Ascending aorta (tissue), 2 donors: ENCODE measurements at regions not wholly inside any gene's neighbourhood (a gene's known extent, or its start where the extent isn't known, plus 50 kb on each side); places are given as distances from the start of the nearest gene placed in this dataset.

ENCODE experiments used
- DNase-seq, 2 donors: peaks; one replicate each; pipeline ENCODE4 v3.0.0-alpha.2; 2019; ENCODE audit warnings: low spot score in 2 of 2
- H3K27ac ChIP-seq, 2 donors: fragments of 200-600 bp; sonication (generic); one replicate each; pipeline ENCODE4 v1.5.1; 2016 to 2017; ENCODE audit warnings: mild to moderate bottlenecking in 1 of 2
- H3K27me3 ChIP-seq: fragments of 200-600 bp; sonication (generic); one replicate; pipeline ENCODE4 v1.5.1; 2017
- H3K36me3 ChIP-seq, 2 donors: fragments of 200-600 bp; sonication (generic); one replicate each; pipeline ENCODE4 v1.5.1; 2016
- H3K4me1 ChIP-seq, 2 donors: fragments of 200-600 bp; sonication (generic); one replicate each; pipeline ENCODE4 v1.5.1; 2016 to 2017; ENCODE audit warnings: mild to moderate bottlenecking in 1 of 2
- H3K4me3 ChIP-seq, 2 donors: fragments of 200-600 bp; sonication (generic); one replicate each; pipeline ENCODE4 v1.5.1; 2016 to 2017; ENCODE audit warnings: mild to moderate bottlenecking in 1 of 2
- H3K9me3 ChIP-seq, 2 donors: fragments of 200-600 bp; sonication (generic); one replicate each; pipeline ENCODE4 v1.5.1; 2016
- intact Hi-C: fragments of 100-400 bp; cut with DNase I; formaldehyde crosslinking; loops from one replicate; pipeline ENCODE4 v1.15.1; 2023
- TF ChIP-seq, protein P1 (sequence below), 3 experiments: fragments of 200-600 bp in 2 of 3; fragments of 450-650 bp in 1 of 3; sonication (generic) in 2 of 3; IDR thresholded peaks; one replicate each; pipeline ENCODE4 v1.5.1; 2016 to 2019; ENCODE audit warnings: antibody characterized with exemption in 3 of 3, mild to moderate bottlenecking in 1 of 3, moderate library complexity in 1 of 3

DNA sequence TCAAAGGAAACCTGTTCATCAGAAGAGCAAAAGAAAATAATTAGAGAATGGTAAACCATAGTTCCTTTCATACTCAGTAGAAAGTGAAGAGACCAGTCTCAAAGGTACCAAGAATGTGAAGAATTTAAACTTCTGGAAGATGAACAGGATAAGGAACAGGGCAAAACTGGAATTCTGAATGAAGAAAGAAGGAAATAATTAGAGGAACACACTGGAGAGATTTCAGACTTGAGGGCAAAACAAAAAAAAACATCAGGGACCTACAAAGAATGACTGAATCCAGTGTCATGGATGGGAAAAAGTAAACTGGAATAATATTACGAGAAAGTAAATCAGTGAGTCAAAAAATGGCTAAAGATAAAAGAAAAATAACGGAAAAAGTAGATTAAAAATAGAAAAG, 245.6 kb upstream of the NEIL3 start:
- no peaks in the 10 kb centered on the region for H3K4me1 ChIP-seq
- intact Hi-C loops: no loop called here
- no peaks in the 10 kb centered on the region for H3K9me3 ChIP-seq
- no peak overlapping the region for H3K4me3 ChIP-seq
- no peaks in the 10 kb centered on the region for H3K27me3 ChIP-seq
- DNase-seq: no peak
- no peak overlapping the region for H3K27ac ChIP-seq
- TF ChIP-seq, protein P1, sequence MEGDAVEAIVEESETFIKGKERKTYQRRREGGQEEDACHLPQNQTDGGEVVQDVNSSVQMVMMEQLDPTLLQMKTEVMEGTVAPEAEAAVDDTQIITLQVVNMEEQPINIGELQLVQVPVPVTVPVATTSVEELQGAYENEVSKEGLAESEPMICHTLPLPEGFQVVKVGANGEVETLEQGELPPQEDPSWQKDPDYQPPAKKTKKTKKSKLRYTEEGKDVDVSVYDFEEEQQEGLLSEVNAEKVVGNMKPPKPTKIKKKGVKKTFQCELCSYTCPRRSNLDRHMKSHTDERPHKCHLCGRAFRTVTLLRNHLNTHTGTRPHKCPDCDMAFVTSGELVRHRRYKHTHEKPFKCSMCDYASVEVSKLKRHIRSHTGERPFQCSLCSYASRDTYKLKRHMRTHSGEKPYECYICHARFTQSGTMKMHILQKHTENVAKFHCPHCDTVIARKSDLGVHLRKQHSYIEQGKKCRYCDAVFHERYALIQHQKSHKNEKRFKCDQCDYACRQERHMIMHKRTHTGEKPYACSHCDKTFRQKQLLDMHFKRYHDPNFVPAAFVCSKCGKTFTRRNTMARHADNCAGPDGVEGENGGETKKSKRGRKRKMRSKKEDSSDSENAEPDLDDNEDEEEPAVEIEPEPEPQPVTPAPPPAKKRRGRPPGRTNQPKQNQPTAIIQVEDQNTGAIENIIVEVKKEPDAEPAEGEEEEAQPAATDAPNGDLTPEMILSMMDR (IDR thresholded peaks at IDR 0.05): no peak
- H3K36me3 ChIP-seq: no peaks in the 10 kb centered on the region

DNA sequence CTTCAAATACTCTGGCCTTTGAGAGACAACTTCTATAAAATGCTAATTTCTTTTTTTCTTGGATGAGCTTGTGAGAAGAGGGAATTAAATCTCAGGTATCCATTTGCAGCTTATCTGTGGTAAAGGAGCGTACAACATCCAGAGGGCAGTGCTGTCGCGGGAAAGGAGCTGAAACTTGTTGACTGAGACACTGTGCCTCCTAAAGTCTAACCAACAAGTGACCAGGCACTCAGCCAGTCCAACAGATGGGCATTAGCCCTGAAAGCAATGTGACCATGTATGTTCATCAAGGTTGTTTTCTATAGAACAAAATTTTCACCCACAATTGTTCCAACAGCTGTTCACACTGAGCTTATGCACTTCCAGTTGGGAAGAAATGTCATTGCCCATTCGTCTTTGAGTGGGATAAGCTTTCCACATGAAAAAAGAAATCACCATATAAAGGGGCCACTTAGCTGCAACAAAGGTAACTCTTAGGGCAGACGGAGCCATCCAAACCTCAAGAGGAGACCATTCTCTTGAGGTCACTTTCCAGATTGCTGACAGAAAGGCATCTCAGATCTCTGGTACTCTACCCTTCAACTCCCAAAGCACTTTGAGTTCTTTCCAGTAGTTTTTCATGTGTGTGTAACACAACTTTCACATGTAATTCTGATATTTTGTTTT, 244.8 kb upstream of the NEIL3 start:
- DNase-seq: no peak
- intact Hi-C loops: no loop called here
- Histone ChIP-seq H3K27me3 (no peaks in the 10 kb centered on the region), H3K36me3 (no peaks in the 10 kb centered on the region), H3K4me3 (no peak overlapping the region), H3K27ac (no peak overlapping the region), H3K4me1 (no peaks in the 10 kb centered on the region), H3K9me3 (no peaks in the 10 kb centered on the region)
- TF ChIP-seq, protein P1 (IDR thresholded peaks at IDR 0.05): no peak

DNA sequence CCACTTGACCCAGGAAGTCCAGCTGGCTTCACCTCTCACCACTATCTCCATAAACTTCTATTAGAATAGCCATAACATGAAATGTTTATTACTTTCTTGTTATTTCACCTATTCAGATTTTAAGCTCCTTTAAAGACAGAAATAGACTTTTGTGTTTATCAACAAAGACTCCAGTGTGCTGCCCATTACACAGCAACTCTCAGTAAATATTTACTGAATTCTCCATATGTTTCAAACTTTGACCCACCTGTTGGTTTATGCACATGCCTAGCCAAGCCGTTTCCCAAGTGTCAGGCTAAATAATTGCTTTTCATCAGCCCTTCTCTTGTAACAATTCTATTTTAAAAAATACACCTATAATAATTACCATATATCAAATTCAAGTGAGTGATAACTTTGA, 242.9 kb upstream of the NEIL3 start:
- intact Hi-C loops: no loop called here
- DNase-seq: no peak
- H3K4me1 ChIP-seq: no peaks in the 10 kb centered on the region
- H3K27ac ChIP-seq: no peak overlapping the region
- H3K4me3 ChIP-seq: no peak overlapping the region
- no peaks in the 10 kb centered on the region for H3K36me3 ChIP-seq
- TF ChIP-seq, protein P1 (IDR thresholded peaks at IDR 0.05): no peak
- no peaks in the 10 kb centered on the region for H3K9me3 ChIP-seq
- H3K27me3 ChIP-seq: no peaks in the 10 kb centered on the region

DNA sequence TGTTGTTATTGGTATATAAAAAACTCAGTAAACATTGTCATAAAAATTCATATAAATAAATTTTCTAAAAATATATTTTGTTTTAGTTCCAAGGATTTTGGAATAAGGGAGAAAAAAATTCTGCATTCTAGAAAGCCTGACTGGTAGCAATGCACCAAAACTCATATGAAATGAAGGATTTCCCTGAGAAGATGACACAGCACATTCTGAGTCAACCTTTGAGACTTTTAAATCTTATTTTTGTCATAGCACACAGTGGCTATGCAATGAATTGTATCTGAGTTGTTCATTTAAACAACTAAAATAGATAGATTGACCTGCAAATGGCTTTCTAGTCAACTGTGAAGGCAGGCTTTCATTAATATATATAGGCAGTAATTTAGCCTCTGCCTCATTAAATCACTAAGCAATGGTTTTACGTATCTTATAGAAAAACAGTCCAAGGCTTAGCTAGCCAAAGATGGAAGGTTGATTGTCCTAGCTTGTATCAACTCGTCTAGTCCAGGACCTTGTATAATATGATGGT, 239.1 kb upstream of the NEIL3 start:
- Histone ChIP-seq H3K4me1 (no peaks in the 10 kb centered on the region), H3K9me3 (no peaks in the 10 kb centered on the region), H3K36me3 (no peaks in the 10 kb centered on the region), H3K27me3 (no peaks in the 10 kb centered on the region), H3K27ac (no peak overlapping the region), H3K4me3 (no peak overlapping the region)
- no peak for DNase-seq
- TF ChIP-seq, protein P1 (IDR thresholded peaks at IDR 0.05): no peak
- intact Hi-C loops: no loop called here

DNA sequence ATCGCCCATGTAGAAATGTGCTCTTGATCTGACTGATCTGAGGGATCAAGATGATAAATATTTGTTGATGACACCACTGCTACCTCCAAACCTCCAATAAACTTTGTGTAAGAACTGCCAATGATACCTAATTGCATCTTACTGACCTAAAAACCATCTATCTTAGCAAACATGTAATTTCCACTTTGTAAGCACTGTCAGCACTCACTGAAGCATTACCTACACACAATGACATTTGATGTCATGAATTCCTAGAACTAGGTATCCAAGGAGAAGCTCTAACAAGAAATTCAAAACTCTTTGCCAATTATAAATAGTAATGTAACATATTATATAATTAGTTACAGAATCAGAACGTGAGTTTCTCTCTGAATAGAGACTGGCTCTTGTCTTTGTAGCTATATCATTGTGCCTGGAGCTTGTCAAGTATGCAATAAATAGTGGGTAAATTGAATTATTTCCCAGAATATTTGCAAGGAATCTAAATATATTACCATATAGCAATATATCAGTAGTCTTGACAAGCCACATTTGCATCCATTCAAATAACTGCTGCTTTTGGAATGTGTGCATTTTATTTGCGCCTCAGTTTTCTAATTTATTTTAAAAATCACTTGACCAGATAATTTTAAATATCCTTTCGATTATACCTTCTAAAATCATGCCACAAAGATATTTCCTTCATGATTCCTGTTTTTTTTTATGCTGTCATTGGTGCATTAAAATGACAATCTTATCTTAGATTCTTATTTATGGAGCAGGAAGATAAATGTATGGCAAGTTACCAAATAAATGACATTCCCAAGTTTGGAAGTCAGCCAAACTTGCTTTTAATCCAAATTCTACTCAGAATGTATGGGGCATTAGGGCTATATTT, 232.3 kb upstream of the NEIL3 start:
- Histone ChIP-seq H3K36me3 (no peaks in the 10 kb centered on the region), H3K4me1 (no peaks in the 10 kb centered on the region), H3K27ac (no peak overlapping the region), H3K9me3 (no peaks in the 10 kb centered on the region), H3K27me3 (no peaks in the 10 kb centered on the region), H3K4me3 (no peak overlapping the region)
- DNase-seq: no peak
- intact Hi-C loops: no loop called here
- TF ChIP-seq, protein P1 (IDR thresholded peaks at IDR 0.05): no peak
